HFFc6 (cell line): ENCODE measurements at regions not wholly inside any gene's neighbourhood (a gene's known extent, or its start where the extent isn't known, plus 50 kb on each side); places are given as distances from the start of the nearest gene placed in this dataset.

ENCODE experiments used
- DNase-seq: peaks from one replicate; pipeline ENCODE4 v3.0.0-alpha.2; 2018
- H3K27ac Mint-ChIP-seq: 2 replicates; pipeline ENCODE4 v1.8.0; 2020; ENCODE audit warnings: mild to moderate bottlenecking, mixed read lengths
- H3K27me3 Mint-ChIP-seq: 2 replicates; pipeline ENCODE4 v1.8.0; 2021; ENCODE audit warnings: mild to moderate bottlenecking, moderate library complexity, mixed read lengths; ENCODE audit not compliant: insufficient read depth
- H3K36me3 Mint-ChIP-seq: 2 replicates; pipeline ENCODE4 v1.8.0; 2021; ENCODE audit warnings: low read depth, mixed read lengths
- H3K4me1 Mint-ChIP-seq: 2 replicates; pipeline ENCODE4 v1.8.0; 2020; ENCODE audit warnings: low read depth, mixed read lengths
- H3K4me3 Mint-ChIP-seq: 2 replicates; pipeline ENCODE4 v1.8.0; 2020; ENCODE audit warnings: mild to moderate bottlenecking, moderate library complexity, mixed read lengths
- H3K9me3 Mint-ChIP-seq: 2 replicates; pipeline ENCODE4 v1.8.0; 2020; ENCODE audit warnings: mild to moderate bottlenecking, mixed read lengths
- TF ChIP-seq, protein P1 (sequence below): fragments of 200-600 bp; sonication (generic); IDR thresholded peaks from 2 replicates; pipeline ENCODE4 v1.5.0; 2021; ENCODE audit warnings: antibody characterized with exemption, mild to moderate bottlenecking

DNA sequence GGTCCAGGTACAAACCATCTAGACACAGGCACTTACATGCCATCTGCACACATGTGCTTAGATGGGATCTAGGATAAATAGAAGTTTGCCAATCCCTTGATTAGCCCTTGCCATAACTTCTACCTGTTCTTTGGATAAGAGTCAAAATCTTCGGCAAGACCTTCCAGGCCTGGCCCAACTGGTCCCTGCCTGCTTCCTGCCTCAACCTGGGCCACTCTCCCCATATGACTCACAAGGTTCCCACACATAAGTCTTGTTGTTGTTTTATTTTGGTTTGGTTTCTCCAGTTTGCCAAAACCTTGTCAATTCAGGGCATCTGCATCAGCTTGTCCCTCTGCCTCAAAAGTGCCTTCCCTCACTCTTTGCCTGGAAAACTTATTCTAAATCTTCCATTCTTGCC, 95.3 kb upstream of the XYLT1 start:
- Mint-ChIP-seq H3K9me3 (no peaks in the 10 kb centered on the region), H3K4me3 (no peak overlapping the region), H3K27ac (no peak overlapping the region), H3K27me3 (peaks cover 22% of the 10 kb centered on the region), H3K36me3 (no peaks in the 10 kb centered on the region), H3K4me1 (no peaks in the 10 kb centered on the region)
- DNase-seq, result no peak
- TF ChIP-seq, protein P1, sequence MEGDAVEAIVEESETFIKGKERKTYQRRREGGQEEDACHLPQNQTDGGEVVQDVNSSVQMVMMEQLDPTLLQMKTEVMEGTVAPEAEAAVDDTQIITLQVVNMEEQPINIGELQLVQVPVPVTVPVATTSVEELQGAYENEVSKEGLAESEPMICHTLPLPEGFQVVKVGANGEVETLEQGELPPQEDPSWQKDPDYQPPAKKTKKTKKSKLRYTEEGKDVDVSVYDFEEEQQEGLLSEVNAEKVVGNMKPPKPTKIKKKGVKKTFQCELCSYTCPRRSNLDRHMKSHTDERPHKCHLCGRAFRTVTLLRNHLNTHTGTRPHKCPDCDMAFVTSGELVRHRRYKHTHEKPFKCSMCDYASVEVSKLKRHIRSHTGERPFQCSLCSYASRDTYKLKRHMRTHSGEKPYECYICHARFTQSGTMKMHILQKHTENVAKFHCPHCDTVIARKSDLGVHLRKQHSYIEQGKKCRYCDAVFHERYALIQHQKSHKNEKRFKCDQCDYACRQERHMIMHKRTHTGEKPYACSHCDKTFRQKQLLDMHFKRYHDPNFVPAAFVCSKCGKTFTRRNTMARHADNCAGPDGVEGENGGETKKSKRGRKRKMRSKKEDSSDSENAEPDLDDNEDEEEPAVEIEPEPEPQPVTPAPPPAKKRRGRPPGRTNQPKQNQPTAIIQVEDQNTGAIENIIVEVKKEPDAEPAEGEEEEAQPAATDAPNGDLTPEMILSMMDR, result no peak

DNA sequence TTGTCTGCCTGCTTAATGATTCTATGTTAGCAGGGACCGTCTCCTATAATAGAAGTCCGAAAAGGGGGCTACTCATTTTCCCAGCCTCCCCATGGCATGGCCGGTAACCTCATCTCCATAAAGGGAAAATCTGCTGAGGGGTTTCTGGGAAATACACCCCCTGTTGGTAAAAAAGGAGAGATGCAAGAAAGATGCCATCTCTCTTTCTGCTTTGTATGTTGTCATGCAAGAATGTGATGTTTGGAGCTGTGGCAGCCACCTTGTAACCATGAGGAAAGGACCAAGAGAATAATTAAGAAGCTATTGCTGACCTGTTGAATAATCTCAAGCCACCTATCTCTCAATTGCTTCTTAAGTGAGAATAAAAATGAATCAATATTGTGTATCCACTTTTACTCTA, 94.8 kb upstream of the XYLT1 start:
- Mint-ChIP-seq H3K9me3 (no peaks in the 10 kb centered on the region), H3K27ac (no peak overlapping the region), H3K36me3 (no peaks in the 10 kb centered on the region), H3K27me3 (peaks cover 22% of the 10 kb centered on the region), H3K4me1 (no peaks in the 10 kb centered on the region), H3K4me3 (no peak overlapping the region)
- DNase-seq, result no peak
- TF ChIP-seq, protein P1, result peak; percentile 47

DNA sequence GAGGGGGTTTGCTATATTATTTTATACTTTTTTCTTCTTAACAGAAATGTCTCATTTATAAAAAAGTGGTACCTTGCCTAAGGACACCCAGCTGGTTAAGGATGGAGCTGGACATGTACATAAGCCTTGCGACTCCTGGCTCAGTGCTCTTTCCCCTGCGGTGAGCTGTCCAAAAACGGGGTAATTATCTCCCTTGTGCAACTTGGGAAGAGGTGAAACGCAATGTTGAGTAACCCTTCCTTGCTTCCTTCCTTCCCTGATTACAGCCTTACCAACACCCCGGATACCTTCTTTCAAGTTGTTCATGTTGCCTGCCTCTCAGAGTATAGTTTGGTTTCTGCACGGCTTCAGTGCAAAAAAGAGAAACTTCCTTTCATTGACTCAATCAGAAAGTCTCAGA, 94.1 kb upstream of the XYLT1 start:
- Mint-ChIP-seq H3K9me3 (no peaks in the 10 kb centered on the region), H3K4me1 (no peaks in the 10 kb centered on the region), H3K27me3 (peaks cover 19% of the 10 kb centered on the region), H3K36me3 (no peaks in the 10 kb centered on the region), H3K27ac (no peak overlapping the region), H3K4me3 (no peak overlapping the region)
- DNase-seq, result no peak
- TF ChIP-seq, protein P1, result no peak

DNA sequence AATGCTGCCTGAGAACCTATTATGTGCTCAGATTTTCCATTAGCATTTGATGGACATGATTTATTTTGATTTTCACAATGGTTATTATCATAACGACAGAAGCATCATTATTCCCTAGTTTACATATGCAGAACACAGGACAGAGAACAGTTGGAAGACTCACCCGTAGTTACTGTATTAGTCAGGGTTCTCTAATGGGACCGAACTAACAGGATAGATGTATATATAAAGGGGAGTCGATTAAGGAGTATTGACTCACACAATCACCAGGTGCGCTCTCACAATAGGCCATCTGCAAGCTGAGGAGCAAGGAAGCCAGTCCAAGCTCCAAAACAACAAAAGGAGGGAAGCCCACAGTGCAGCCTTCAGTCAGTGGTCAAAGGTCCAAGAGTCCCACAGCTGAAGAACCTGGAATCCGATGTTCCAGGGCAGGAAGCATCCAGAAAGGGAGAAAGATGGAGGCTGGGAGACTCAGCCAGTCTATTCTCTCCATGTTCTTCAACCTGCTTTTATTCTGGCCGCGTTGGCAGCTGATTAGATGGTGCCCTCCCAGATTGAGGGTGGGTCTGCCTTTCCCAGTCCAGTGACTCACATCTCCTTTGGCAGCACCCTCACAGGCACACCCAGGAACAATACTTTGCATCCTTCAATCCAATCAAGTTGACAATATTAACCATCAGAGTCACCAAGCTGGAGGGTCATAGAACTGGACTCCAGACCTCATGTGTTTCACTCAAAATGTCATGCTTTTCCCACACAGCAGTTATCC, 92.7 kb upstream of the XYLT1 start:
- Mint-ChIP-seq H3K9me3 (no peaks in the 10 kb centered on the region), H3K27me3 (peaks cover 16% of the 10 kb centered on the region), H3K27ac (no peak overlapping the region), H3K36me3 (no peaks in the 10 kb centered on the region), H3K4me1 (peaks cover 12% of the 10 kb centered on the region), H3K4me3 (no peak overlapping the region)
- TF ChIP-seq, protein P1, result no peak
- no peak for DNase-seq

DNA sequence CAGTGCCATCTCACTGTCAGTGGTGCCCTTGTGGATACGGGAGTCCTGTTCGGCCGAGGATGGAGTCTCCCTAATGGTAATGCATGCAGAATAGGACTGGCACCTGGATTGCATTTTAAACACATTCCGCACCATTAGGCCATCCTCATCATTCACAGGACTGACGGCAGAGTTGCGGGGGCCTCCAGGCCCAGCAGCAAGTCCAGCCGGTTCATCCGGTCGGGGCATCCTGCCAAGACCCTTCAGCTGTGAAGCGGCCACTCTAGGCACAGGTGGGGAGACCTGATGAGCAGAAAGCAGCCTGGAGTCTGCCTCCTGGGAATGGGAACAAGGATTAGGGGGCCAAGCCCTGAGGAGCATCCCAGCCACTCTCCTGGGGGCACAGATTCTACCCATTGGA, 90.3 kb upstream of the XYLT1 start:
- DNase-seq, result no peak
- H3K27me3 Mint-ChIP-seq, result peaks cover 20% of the 10 kb centered on the region
- no peaks in the 10 kb centered on the region for H3K36me3 Mint-ChIP-seq
- no peak overlapping the region for H3K4me3 Mint-ChIP-seq
- H3K4me1 Mint-ChIP-seq, result peaks cover 31% of the 10 kb centered on the region
- H3K9me3 Mint-ChIP-seq, result no peaks in the 10 kb centered on the region
- no peak overlapping the region for H3K27ac Mint-ChIP-seq
- TF ChIP-seq, protein P1, result no peak
